ENCODE measurements at regions not wholly inside any gene's neighbourhood (a gene's known extent, or its start where the extent isn't known, plus 50 kb on each side); places are given as distances from the start of the nearest gene placed in this dataset.

- no peak for FAIRE-seq
- no peak for DNase-seq (ENCODE audit: low spot score in 2 of 2)
These were observed 163.1 kb upstream of the NRIP1 start for GRCh38 chr21:15227919-15228318.

GRCh38 chr21:15229390-15229789 lies 164.6 kb upstream of the NRIP1 start:
- DNase-seq (ENCODE audit: low spot score in 2 of 2) (no peak), FAIRE-seq (no peak)

- no peak for FAIRE-seq
- DNase-seq (ENCODE audit: low spot score in 2 of 2) = no peak
These were observed 168.8 kb upstream of the NRIP1 start for GRCh38 chr21:15233611-15234010.

- FAIRE-seq = no peak
- DNase-seq (ENCODE audit: low spot score in 2 of 2) = no peak
These were observed 171.3 kb upstream of the NRIP1 start for GRCh38 chr21:15236111-15236510.

GRCh38 chr21:15240848-15241247 lies 176.0 kb upstream of the NRIP1 start:
- no peak for DNase-seq (ENCODE audit: low spot score in 2 of 2)
- no peak for FAIRE-seq

- no peak for FAIRE-seq
- no peak for DNase-seq (ENCODE audit: low spot score in 2 of 2)
These were observed 177.4 kb upstream of the NRIP1 start for GRCh38 chr21:15241997-15242736.

GRCh38 chr21:15242906-15243305 lies 178.1 kb upstream of the NRIP1 start:
- no peak for DNase-seq (ENCODE audit: low spot score in 2 of 2)
- no peak for FAIRE-seq

- DNase-seq (ENCODE audit: low spot score in 2 of 2) (no peak), FAIRE-seq (no peak)
These were observed 178.6 kb upstream of the NRIP1 start for GRCh38 chr21:15243406-15243805.

- no peak for FAIRE-seq
- DNase-seq (ENCODE audit: low spot score in 2 of 2) = no peak
These were observed 182.8 kb upstream of the NRIP1 start for GRCh38 chr21:15247613-15248012.

GRCh38 chr21:15249285-15249993 lies 184.6 kb upstream of the NRIP1 start:
- DNase-seq (ENCODE audit: low spot score in 2 of 2) (no peak), FAIRE-seq (no peak)

GRCh38 chr21:15250384-15250783 lies 185.6 kb upstream of the NRIP1 start:
- FAIRE-seq (no peak), DNase-seq (ENCODE audit: low spot score in 2 of 2) (no peak)

- no peak for DNase-seq (ENCODE audit: low spot score in 2 of 2)
- FAIRE-seq = no peak
These were observed 187.6 kb upstream of the NRIP1 start for GRCh38 chr21:15252431-15252830.

GRCh38 chr21:15254111-15254510 lies 189.3 kb upstream of the NRIP1 start:
- DNase-seq (ENCODE audit: low spot score in 2 of 2) (no peak), FAIRE-seq (no peak)

- DNase-seq (ENCODE audit: low spot score in 2 of 2) (no peak), FAIRE-seq (no peak)
These were observed 190.5 kb upstream of the NRIP1 start for GRCh38 chr21:15255261-15255660.

GRCh38 chr21:15255763-15256162 lies 191.0 kb upstream of the NRIP1 start:
- FAIRE-seq = no peak
- no peak for DNase-seq (ENCODE audit: low spot score in 2 of 2)

GRCh38 chr21:15256996-15257395 lies 192.2 kb upstream of the NRIP1 start:
- FAIRE-seq (no peak), DNase-seq (ENCODE audit: low spot score in 2 of 2) (no peak)

GRCh38 chr21:15257646-15258045 lies 192.8 kb upstream of the NRIP1 start:
- no peak for DNase-seq (ENCODE audit: low spot score in 2 of 2)
- no peak for FAIRE-seq

GRCh38 chr21:15259824-15260223 lies 195.0 kb upstream of the NRIP1 start:
- DNase-seq (ENCODE audit: low spot score in 2 of 2) (no peak), FAIRE-seq (no peak)

- FAIRE-seq = no peak
- DNase-seq (ENCODE audit: low spot score in 2 of 2) = no peak
These were observed 195.8 kb upstream of the NRIP1 start for GRCh38 chr21:15260604-15261003.

- FAIRE-seq = no peak
These were observed 199.4 kb upstream of the NRIP1 start for GRCh38 chr21:15264084-15264665.

GRCh38 chr21:15272171-15272570 lies 207.4 kb upstream of the NRIP1 start:
- no peak for DNase-seq (ENCODE audit: low spot score in 2 of 2)
- FAIRE-seq = no peak

More at GRCh38 chr21:15264084-15264665, 199.4 kb upstream of the NRIP1 start:
- no peak for DNase-seq (ENCODE audit: low spot score in 2 of 2)

GRCh38 chr21:15272591-15272990 lies 207.8 kb upstream of the NRIP1 start:
- no peak for FAIRE-seq

More at GRCh38 chr21:15272591-15272990, 207.8 kb upstream of the NRIP1 start:
- no peak for DNase-seq (ENCODE audit: low spot score in 2 of 2)

All from frontal cortex (tissue), 3 donors.